BLaER1 (cell line): ENCODE measurements at regions not wholly inside any gene's neighbourhood (a gene's known extent, or its start where the extent isn't known, plus 50 kb on each side); places are given as distances from the start of the nearest gene placed in this dataset.

Experiments used
- H3K27ac ChIP-seq: shearing (Covaris generic); formaldehyde crosslinking; 2 replicates; pipeline ENCODE4 v1.8.1; 2022
- H3K27me3 ChIP-seq: shearing (Covaris generic); formaldehyde crosslinking; 2 replicates; pipeline ENCODE4 v1.8.1; 2022
- H3K36me3 ChIP-seq: shearing (Covaris generic); formaldehyde crosslinking; 2 replicates; pipeline ENCODE4 v1.8.1; 2022
- H3K4me1 ChIP-seq: shearing (Covaris generic); formaldehyde crosslinking; 2 replicates; pipeline ENCODE4 v1.8.1; 2022
- H3K4me2 ChIP-seq: shearing (Covaris generic); formaldehyde crosslinking; 2 replicates; pipeline ENCODE4 v1.8.1; 2022
- H3K4me3 ChIP-seq: shearing (Covaris generic); formaldehyde crosslinking; 2 replicates; pipeline ENCODE4 v1.8.1; 2022
- H3K9ac ChIP-seq: shearing (Covaris generic); formaldehyde crosslinking; 2 replicates; pipeline ENCODE4 v1.8.1; 2022
- H3K9me3 ChIP-seq: shearing (Covaris generic); formaldehyde crosslinking; 2 replicates; pipeline ENCODE4 v1.8.1; 2022
- H4K20me1 ChIP-seq: shearing (Covaris generic); formaldehyde crosslinking; 2 replicates; pipeline ENCODE4 v1.8.1; 2022
- Cebpa-rat ChIP-seq: shearing (Covaris generic); IDR thresholded peaks from 2 replicates; pipeline ENCODE4 v1.8.1; 2022

DNA sequence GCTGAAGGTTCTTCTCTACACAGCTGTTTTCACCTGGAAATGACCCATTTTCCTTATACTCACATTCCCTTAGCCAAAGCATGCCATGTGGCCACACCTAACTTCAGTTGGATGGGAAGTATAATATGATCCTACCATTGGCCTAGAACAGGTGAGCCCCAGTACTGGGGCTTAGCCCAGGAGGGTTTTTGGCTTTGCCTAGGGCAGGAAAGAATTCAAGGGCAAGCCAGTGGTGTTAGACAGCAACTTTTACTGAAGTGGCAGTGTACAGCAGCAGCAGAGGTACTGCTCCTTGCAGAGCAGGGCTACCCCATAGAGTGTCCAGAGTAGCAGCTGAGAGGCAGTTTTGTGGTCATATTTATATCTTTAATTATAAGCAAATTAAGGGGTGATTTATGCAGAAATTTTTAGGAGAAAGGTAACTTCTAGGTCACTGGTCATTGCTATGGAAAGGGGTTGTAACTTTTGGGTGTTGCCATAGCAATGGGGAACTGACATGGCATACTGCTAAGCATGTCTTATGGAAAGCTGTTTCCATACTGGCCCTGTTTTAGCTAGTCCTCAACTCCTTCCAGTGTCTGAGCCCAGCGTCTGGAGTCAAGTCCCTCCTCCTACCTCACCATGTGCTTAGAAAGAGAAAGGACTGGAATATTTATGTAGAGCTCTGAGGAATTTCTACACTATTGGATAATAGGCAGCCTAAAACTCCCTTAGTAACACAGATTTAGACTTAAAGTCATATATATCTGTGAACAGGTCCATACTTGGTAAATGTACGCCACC is 109.0 kb upstream of the DTNA start:
- no peak overlapping the region for H3K4me3 ChIP-seq
- H3K27ac ChIP-seq = no peak overlapping the region
- no peaks in the 10 kb centered on the region for H4K20me1 ChIP-seq
- TF ChIP-seq Cebpa-rat = no peak
- no peaks in the 10 kb centered on the region for H3K27me3 ChIP-seq
- H3K4me1 ChIP-seq = no peaks in the 10 kb centered on the region
- no peak overlapping the region for H3K9ac ChIP-seq
- no peak overlapping the region for H3K4me2 ChIP-seq
- H3K36me3 ChIP-seq = no peaks in the 10 kb centered on the region
- no peaks in the 10 kb centered on the region for H3K9me3 ChIP-seq

DNA sequence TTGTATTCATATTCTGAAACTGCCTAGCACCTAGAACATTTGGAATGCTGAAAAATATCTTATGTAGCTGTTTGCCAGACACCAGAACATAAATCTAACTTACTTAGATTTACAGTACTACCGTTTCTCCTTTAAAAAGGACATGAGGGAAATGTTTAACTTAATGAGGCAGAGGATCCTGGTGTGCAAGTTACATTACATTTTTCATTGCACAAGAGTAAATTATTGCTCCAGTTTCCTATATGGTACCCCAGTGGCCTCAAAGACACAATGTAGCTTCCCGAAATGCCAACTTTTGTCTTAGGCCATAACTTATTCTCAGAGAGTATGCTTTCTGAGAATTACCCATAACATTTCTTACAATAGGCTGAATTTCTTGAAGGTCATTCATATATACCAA is 105.5 kb upstream of the DTNA start:
- TF ChIP-seq Cebpa-rat = no peak
- Histone ChIP-seq H3K27me3 (no peaks in the 10 kb centered on the region), H3K36me3 (no peaks in the 10 kb centered on the region), H3K9me3 (no peaks in the 10 kb centered on the region), H3K4me3 (no peak overlapping the region), H3K4me1 (no peaks in the 10 kb centered on the region), H4K20me1 (no peaks in the 10 kb centered on the region), H3K27ac (no peak overlapping the region), H3K4me2 (no peak overlapping the region), H3K9ac (no peak overlapping the region)

DNA sequence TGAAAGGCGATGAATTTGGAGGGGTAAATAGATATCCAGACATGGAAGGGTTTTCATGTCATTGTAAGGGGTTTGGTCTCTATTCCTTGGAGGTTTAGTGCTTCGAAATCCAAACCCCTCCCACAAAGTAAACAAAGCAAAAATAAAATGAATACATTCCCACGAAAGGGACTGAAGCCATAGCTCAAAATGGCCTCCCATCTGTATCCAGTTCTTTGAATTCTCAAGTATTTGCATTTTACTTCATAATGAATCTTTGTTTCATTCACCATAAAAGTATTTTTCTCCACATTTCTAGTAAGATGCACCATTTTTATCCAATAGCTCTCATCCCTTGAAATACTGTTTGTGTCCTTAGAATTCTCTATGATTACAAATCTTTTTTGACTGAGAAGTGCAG is 103.2 kb upstream of the DTNA start:
- no peak for TF ChIP-seq Cebpa-rat
- Histone ChIP-seq H3K9me3 (no peaks in the 10 kb centered on the region), H3K27me3 (no peaks in the 10 kb centered on the region), H3K27ac (no peak overlapping the region), H4K20me1 (no peaks in the 10 kb centered on the region), H3K36me3 (no peaks in the 10 kb centered on the region), H3K9ac (no peak overlapping the region), H3K4me3 (no peak overlapping the region), H3K4me2 (no peak overlapping the region), H3K4me1 (no peaks in the 10 kb centered on the region)

DNA sequence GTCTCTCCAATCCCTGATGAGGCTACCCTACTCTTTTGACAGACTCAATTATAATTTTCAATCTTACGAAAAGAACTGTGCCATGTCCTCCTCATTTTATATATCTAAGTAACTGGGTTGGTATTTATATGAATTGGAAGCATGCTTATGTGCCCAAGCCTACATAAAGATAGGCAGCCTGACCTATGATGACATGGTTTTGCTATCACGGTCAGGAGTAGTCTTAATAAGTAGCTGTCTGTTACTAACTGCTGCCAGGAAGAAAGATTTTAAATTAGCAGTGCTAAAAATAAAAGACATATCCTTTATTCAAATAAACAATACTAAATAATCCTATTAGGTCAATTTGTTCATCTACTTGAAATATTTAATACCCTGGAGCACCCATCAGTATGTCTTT is 102.0 kb upstream of the DTNA start:
- Histone ChIP-seq H3K4me2 (no peak overlapping the region), H4K20me1 (no peaks in the 10 kb centered on the region), H3K4me3 (no peak overlapping the region), H3K9me3 (no peaks in the 10 kb centered on the region), H3K36me3 (no peaks in the 10 kb centered on the region), H3K4me1 (no peaks in the 10 kb centered on the region), H3K27me3 (no peaks in the 10 kb centered on the region), H3K27ac (no peak overlapping the region), H3K9ac (no peak overlapping the region)
- no peak for TF ChIP-seq Cebpa-rat

DNA sequence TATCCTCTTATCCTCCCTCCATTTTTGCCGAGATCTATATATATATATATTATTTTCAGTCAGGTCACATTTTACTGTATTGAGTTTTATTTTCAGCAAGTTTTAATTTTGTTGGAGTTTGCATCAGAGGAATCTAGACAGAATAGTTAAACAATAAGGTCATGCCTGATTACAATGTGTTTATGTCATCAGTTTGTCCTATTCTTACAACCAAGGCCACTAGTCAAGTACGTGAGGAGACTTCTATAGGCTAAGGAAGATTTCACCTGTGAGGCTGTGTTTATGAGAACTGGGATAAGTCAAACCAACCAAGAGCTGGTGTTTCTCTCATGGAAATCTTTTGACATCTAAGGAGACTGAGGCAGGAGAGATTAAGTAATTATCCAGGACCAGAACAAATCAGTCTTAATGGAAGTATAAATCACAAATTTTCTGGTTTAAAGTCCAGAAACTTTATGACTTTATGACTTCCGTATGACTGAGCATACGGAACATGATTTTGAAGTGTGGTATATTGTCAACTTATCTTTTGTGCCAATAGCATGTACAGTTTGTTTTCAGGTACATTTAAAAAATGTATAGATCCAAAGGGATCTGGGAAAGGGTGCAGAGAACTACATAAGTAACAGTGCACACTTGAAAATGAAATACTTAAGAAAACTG is 100.0 kb upstream of the DTNA start:
- Histone ChIP-seq H3K9me3 (no peaks in the 10 kb centered on the region), H3K27me3 (no peaks in the 10 kb centered on the region), H3K4me1 (no peaks in the 10 kb centered on the region), H4K20me1 (no peaks in the 10 kb centered on the region), H3K9ac (no peak overlapping the region), H3K4me2 (no peak overlapping the region), H3K4me3 (no peak overlapping the region), H3K36me3 (no peaks in the 10 kb centered on the region), H3K27ac (no peak overlapping the region)
- TF ChIP-seq Cebpa-rat = no peak

DNA sequence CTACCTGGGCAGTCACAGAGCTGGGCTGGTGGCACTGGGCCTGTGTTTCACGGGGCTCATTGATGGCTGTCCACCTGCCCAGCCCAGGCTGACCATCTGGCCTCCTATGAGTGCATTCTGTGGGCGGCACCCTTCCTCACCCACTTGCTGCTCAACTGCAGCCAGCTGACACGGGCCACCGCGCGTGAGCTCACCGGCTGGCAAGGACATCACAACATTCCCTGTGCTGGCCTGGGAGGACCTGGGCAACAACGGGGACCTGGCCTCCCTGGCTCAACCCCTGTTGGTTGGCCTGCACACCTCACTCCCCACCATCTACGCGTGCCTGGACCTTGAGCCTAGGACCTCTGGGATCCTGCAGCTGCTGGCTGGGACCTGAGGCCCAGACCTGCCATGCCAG is 98.2 kb upstream of the DTNA start:
- no peak for TF ChIP-seq Cebpa-rat
- Histone ChIP-seq H3K9ac (no peak overlapping the region), H3K27ac (no peak overlapping the region), H4K20me1 (no peaks in the 10 kb centered on the region), H3K36me3 (no peaks in the 10 kb centered on the region), H3K27me3 (no peaks in the 10 kb centered on the region), H3K9me3 (0 out of 2 replicates have a peak, but pooled peaks cover 8% of the 10 kb centered on the region), H3K4me3 (no peak overlapping the region), H3K4me1 (no peaks in the 10 kb centered on the region), H3K4me2 (no peak overlapping the region)

DNA sequence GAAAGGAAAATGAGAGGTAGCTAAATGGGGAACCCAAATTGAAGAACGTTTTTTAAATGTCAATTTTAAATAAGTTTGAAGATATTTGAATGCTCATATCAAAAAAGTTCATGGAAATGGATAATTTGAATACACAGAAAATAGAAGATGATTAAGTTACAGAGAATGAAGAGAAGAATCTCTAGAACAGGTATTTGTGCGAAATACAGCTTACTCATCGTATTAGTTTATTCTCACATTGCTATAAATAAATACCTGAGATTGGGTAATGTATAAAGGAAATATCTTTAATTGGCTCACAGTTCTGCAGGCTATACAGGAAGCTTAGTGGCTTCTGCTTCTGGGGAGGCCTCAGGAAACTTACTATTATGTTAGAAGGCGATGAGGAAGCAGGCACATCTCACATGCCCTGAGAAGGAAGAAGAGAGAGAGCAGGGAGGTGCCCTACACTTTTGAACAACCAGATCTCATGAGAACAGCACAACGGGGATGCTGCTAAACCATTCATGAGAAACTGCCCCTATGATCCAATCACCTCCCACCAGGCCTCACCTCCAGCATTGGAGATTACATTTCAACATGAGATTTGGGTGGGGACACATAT is 89.7 kb upstream of the DTNA start:
- Histone ChIP-seq H3K27me3 (no peaks in the 10 kb centered on the region), H3K4me2 (no peak overlapping the region), H3K36me3 (no peaks in the 10 kb centered on the region), H3K4me1 (no peaks in the 10 kb centered on the region), H3K27ac (no peak overlapping the region), H3K9ac (no peak overlapping the region), H3K4me3 (no peak overlapping the region), H3K9me3 (peaks cover 14% of the 10 kb centered on the region), H4K20me1 (no peaks in the 10 kb centered on the region)
- no peak for TF ChIP-seq Cebpa-rat

DNA sequence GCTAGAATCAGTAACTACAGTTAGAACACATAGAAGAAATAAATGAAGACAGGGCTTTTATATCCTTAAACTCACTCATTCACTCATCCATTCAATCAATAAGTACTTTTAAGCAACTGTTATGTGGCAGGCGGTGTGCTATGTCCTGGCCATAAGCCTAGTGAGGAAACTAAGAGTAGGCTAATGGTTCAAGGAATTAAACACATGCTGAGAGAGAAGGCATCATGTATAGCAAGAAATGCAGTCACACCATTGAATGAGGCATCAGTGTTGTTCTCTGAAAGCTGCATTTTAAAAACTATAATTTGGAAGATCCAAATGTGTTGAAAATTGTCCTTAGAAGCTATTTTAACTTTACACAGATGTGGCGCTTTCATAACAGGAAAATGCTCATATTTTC is 86.5 kb upstream of the DTNA start:
- no peaks in the 10 kb centered on the region for H3K36me3 ChIP-seq
- H3K9me3 ChIP-seq = peaks cover 6% of the 10 kb centered on the region
- H3K4me3 ChIP-seq = no peak overlapping the region
- no peak overlapping the region for H3K9ac ChIP-seq
- H3K27me3 ChIP-seq = no peaks in the 10 kb centered on the region
- H3K27ac ChIP-seq = no peak overlapping the region
- H4K20me1 ChIP-seq = no peaks in the 10 kb centered on the region
- no peak for TF ChIP-seq Cebpa-rat
- H3K4me2 ChIP-seq = no peak overlapping the region
- H3K4me1 ChIP-seq = no peaks in the 10 kb centered on the region

DNA sequence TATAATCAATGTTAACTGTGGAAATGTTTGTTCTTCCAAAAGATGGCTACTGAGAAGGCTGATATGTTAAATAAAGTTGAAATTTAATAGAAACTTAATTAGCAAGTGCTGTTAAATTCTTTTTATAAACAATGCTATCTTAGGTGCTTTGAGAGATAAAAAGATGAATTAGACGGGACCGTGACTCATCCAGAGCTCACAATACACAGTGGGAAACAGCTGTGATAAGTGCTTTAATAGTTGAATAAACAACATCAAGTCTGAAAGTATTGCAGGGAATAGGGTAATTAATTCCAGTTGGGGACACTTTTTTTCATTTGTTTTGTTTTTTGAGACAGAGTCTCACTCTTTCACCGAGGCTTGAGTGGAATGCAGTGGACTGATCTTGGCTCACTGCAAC is 85.5 kb upstream of the DTNA start:
- H3K4me3 ChIP-seq = no peak overlapping the region

DNA sequence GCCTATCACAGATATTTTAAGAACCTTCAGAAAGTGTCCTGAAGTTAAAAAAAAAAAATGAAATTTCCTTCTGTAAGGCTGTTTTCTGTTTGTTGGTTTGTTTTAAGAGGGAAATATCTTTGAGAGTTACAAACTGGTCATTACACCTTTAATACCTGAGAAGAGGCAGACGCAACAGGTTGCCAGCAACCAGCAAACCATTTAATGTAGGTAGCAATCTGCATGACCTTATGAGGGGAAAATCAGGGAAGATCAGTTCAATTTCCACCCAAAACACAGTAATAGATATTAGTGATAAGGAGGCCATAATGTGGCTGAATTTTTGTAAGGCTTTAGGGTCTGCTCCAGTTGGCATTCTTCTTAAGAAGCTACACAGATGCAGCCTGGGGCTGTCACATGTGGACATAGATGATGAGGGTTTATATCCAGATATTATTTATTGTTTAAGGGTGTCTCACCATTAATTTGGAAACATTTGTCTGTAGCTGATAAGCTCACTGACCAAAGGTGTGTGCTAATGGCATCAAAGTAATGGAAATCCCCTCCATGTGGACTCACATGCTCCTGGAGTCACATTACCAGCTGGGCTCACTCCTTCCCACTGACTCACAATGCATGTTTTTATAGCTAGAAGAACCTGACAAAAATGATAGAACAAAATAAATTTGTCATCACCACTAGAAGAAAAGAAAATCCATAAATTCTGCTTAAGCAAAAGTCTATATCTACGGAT is 83.5 kb upstream of the DTNA start:
- H3K9ac ChIP-seq = no peak overlapping the region
- no peaks in the 10 kb centered on the region for H3K27me3 ChIP-seq
- H3K4me1 ChIP-seq = no peaks in the 10 kb centered on the region
- H3K36me3 ChIP-seq = no peaks in the 10 kb centered on the region
- no peak overlapping the region for H3K4me2 ChIP-seq
- H3K4me3 ChIP-seq = no peak overlapping the region
- no peak overlapping the region for H3K27ac ChIP-seq
- no peaks in the 10 kb centered on the region for H4K20me1 ChIP-seq
- no peaks in the 10 kb centered on the region for H3K9me3 ChIP-seq
- no peak for TF ChIP-seq Cebpa-rat

More for the DNA sequence above, 85.5 kb upstream of the DTNA start:
- H3K27ac ChIP-seq = no peak overlapping the region
- H3K27me3 ChIP-seq = no peaks in the 10 kb centered on the region
- no peak overlapping the region for H3K9ac ChIP-seq
- H3K9me3 ChIP-seq = peaks cover 6% of the 10 kb centered on the region
- H3K4me2 ChIP-seq = no peak overlapping the region
- no peaks in the 10 kb centered on the region for H3K36me3 ChIP-seq
- TF ChIP-seq Cebpa-rat = no peak
- no peaks in the 10 kb centered on the region for H3K4me1 ChIP-seq
- H4K20me1 ChIP-seq = no peaks in the 10 kb centered on the region
